Kidney epithelial cell (primary cell): ENCODE measurements at regions not wholly inside any gene's neighbourhood (a gene's known extent, or its start where the extent isn't known, plus 50 kb on each side); places are given as distances from the start of the nearest gene placed in this dataset.

Source experiments
- DNase-seq: peaks from one replicate; pipeline ENCODE4 v3.0.0-alpha.2; 2010; ENCODE audit warnings: low read depth
- H3K27me3 ChIP-seq: 2 replicates; pipeline ENCODE4 v1.6.0; 2011; ENCODE audit warnings: low read length; ENCODE audit not compliant: control insufficient read depth, insufficient read depth
- H3K36me3 ChIP-seq: 2 replicates; pipeline ENCODE4 v1.5.1; 2011; ENCODE audit warnings: low read length; ENCODE audit not compliant: control insufficient read depth, insufficient read depth
- H3K4me3 ChIP-seq: 2 replicates; pipeline ENCODE4 v1.5.1; 2011; ENCODE audit warnings: low read depth, mild to moderate bottlenecking, control low read depth, low read length
- CTCF ChIP-seq: IDR thresholded peaks from 2 replicates; pipeline ENCODE4 v1.5.1; 2011; ENCODE audit warnings: mild to moderate bottlenecking, moderate library complexity, low read length, control low read depth, inconsistent platforms; ENCODE audit not compliant: insufficient read depth, poor library complexity, severe bottlenecking

GRCh38 chr12:124211753-124212152 lies 83.1 kb upstream of the RFLNA start:
- no peak for DNase-seq
- TF ChIP-seq CTCF = no peak
- H3K4me3 ChIP-seq = no peak overlapping the region

GRCh38 chr12:124213666-124214347 lies 81.1 kb upstream of the RFLNA start:
- DNase-seq = no peak
- Histone ChIP-seq H3K36me3 (no peaks in the 10 kb centered on the region), H3K27me3 (peaks cover 2% of the 10 kb centered on the region), H3K4me3 (no peak overlapping the region)
- TF ChIP-seq CTCF = no peak

More at GRCh38 chr12:124211753-124212152, 83.1 kb upstream of the RFLNA start:
- Histone ChIP-seq H3K27me3 (peaks cover 11% of the 10 kb centered on the region), H3K36me3 (no peaks in the 10 kb centered on the region)

GRCh38 chr12:124214574-124214973 lies 80.3 kb upstream of the RFLNA start:
- DNase-seq = no peak
- H3K27me3 ChIP-seq = no peaks in the 10 kb centered on the region
- TF ChIP-seq CTCF = no peak
- no peaks in the 10 kb centered on the region for H3K36me3 ChIP-seq
- H3K4me3 ChIP-seq = no peak overlapping the region

- no peak for TF ChIP-seq CTCF
- DNase-seq = no peak
Measured at GRCh38 chr12:124216966-124217365, 77.9 kb upstream of the RFLNA start.

GRCh38 chr12:124217508-124218242 lies 77.2 kb upstream of the RFLNA start:
- TF ChIP-seq CTCF = no peak
- H3K4me3 ChIP-seq = peak overlapping the region; percentile 11
- H3K36me3 ChIP-seq = no peaks in the 10 kb centered on the region
- H3K27me3 ChIP-seq = no peaks in the 10 kb centered on the region
- no peak for DNase-seq

More at GRCh38 chr12:124216966-124217365, 77.9 kb upstream of the RFLNA start:
- H3K36me3 ChIP-seq = no peaks in the 10 kb centered on the region
- no peaks in the 10 kb centered on the region for H3K27me3 ChIP-seq
- H3K4me3 ChIP-seq = no peak overlapping the region
